Retinal pigment epithelial cell (primary cell): ENCODE measurements at regions not wholly inside any gene's neighbourhood (a gene's known extent, or its start where the extent isn't known, plus 50 kb on each side); places are given as distances from the start of the nearest gene placed in this dataset.

Experiments used
- DNase-seq: peaks from one replicate; pipeline ENCODE4 v3.0.0-alpha.2; 2010; ENCODE audit warnings: low read depth
- H3K4me3 ChIP-seq: 2 replicates; pipeline ENCODE4 v1.5.1; 2011; ENCODE audit warnings: mild to moderate bottlenecking, low read length, control low read depth, moderate library complexity
- TF ChIP-seq, protein P1 (sequence below): conservative IDR thresholded peaks from 2 replicates; pipeline ENCODE4 v1.5.1; 2011; ENCODE audit warnings: low read depth, low read length, control low read depth, inconsistent platforms

GRCh38 chr1:88274431-88274830 lies 409.6 kb upstream of the PKN2 start:
- no peak for DNase-seq

DNA sequence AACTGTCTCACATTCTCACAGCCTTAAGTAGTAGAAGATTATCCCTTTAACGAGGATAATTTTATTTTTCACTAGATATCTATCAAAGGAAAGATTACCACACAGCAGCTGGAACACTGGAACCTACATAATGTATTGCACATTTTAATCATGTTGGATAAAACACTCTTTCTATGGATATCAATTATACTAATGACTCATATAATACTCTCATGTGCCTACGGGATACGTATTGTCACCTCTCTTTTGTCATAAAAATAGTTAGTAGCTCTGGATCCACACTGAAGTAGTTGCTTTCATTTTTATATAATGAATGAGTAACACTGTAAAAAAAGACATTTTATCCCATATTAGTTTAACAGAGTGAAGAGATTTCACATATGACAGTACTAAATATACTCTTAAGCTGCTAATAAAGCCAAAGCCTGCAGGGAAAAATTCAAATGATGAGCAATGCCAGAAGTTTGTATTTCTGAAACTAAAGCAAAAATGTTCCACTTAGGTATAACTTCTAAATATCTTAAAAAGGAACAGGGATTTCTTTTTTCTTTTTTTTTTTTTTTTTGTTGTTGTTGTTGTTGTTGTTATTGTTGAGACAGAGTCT lies 408.7 kb upstream of the PKN2 start:
- DNase-seq, result no peak
- TF ChIP-seq, protein P1, sequence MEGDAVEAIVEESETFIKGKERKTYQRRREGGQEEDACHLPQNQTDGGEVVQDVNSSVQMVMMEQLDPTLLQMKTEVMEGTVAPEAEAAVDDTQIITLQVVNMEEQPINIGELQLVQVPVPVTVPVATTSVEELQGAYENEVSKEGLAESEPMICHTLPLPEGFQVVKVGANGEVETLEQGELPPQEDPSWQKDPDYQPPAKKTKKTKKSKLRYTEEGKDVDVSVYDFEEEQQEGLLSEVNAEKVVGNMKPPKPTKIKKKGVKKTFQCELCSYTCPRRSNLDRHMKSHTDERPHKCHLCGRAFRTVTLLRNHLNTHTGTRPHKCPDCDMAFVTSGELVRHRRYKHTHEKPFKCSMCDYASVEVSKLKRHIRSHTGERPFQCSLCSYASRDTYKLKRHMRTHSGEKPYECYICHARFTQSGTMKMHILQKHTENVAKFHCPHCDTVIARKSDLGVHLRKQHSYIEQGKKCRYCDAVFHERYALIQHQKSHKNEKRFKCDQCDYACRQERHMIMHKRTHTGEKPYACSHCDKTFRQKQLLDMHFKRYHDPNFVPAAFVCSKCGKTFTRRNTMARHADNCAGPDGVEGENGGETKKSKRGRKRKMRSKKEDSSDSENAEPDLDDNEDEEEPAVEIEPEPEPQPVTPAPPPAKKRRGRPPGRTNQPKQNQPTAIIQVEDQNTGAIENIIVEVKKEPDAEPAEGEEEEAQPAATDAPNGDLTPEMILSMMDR, result no peak
- no peak overlapping the region for H3K4me3 ChIP-seq

More at GRCh38 chr1:88274431-88274830, 409.6 kb upstream of the PKN2 start:
- no peak overlapping the region for H3K4me3 ChIP-seq
- TF ChIP-seq, protein P1, result no peak

GRCh38 chr1:88276163-88276562 lies 407.9 kb upstream of the PKN2 start:
- TF ChIP-seq, protein P1, result no peak
- no peak overlapping the region for H3K4me3 ChIP-seq
- peak; percentile 45 for DNase-seq

DNA sequence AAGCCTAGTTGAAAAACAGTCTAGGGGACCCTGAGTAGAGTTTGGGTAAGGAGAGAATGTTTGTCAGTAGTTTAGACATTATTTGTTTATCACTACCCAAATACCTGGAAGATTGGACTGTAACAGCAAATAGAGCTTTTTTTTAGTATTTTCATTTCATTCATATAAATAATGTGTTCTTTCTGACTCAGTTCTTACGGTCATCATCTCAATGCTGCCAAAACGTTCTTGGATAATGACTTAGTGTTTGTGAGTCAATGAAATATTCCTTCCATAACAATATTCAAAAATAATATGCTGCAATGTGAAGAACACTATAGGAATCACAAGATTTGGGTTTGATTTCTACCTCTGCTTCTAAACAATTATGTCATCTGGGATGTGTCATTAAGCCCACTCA lies 400.0 kb upstream of the PKN2 start:
- TF ChIP-seq, protein P1, result no peak
- no peak overlapping the region for H3K4me3 ChIP-seq
- DNase-seq, result no peak

GRCh38 chr1:88284666-88285366 lies 399.3 kb upstream of the PKN2 start:
- DNase-seq, result no peak
- TF ChIP-seq, protein P1, result no peak

GRCh38 chr1:88286716-88287115 lies 397.4 kb upstream of the PKN2 start:
- TF ChIP-seq, protein P1, result no peak
- no peak overlapping the region for H3K4me3 ChIP-seq
- no peak for DNase-seq

More at GRCh38 chr1:88284666-88285366, 399.3 kb upstream of the PKN2 start:
- H3K4me3 ChIP-seq, result no peak overlapping the region

DNA sequence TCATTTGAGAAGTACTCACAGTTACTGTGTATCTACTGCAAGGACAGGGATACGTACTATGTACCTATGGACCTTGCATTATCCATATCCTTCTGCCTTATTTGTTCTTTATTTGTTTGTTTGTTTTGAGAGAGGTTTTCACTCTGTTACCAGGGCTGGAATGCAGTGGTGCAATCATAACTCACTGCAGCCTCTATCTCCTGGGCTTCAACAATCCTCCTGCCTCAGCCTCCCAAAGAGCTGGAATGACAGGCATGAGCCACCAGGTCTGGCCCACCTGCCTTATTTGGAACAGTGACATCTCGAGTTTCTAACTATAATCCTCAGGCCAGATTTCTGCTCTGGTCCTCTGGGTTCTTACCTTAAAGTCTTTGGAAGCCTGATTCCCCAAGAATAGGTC lies 395.5 kb upstream of the PKN2 start:
- DNase-seq, result no peak
- no peak overlapping the region for H3K4me3 ChIP-seq
- TF ChIP-seq, protein P1, result no peak
